GM12878 (cell line): ENCODE measurements at regions not wholly inside any gene's neighbourhood (a gene's known extent, or its start where the extent isn't known, plus 50 kb on each side); places are given as distances from the start of the nearest gene placed in this dataset.

Source experiments
- ATAC-seq: fragments of 200-7000 bp; cut with Tn5 transposase; 3 replicates; pipeline ENCODE4 v1.9.1; 2020; ENCODE audit warnings: mild to moderate bottlenecking, moderate library complexity
- BruUV-seq: library from RNA; stranded (reverse); fragments of 400-500 nt; replicated peaks from 2 replicates; lab custom pipeline; 2021; lab: Mats Ljungman, UMichigan
- CTCF ChIA-PET: fragments of 300-600 bp; sonication (Branson Sonifier 250); formaldehyde crosslinking; extraction: SDS; loops from one replicate; lab custom pipeline; 2021; ENCODE audit warnings: inconsistent platforms; lab: Yijun Ruan, JAX
- POLR2A ChIA-PET: fragments of 350-600 bp; formaldehyde crosslinking; extraction: SDS; loops from one replicate; lab custom pipeline; 2021; ENCODE audit warnings: inconsistent platforms; lab: Charles Lee
- RAD21 ChIA-PET: fragments of 300-600 bp; sonication (Branson Sonifier 250); formaldehyde crosslinking; loops from one replicate; lab custom pipeline; 2023; ENCODE audit warnings: antibody characterized with exemption; ENCODE audit not compliant: unreplicated experiment; lab: Charles Lee
- SMC1A ChIA-PET: fragments of 300-600 bp; sonication (Branson Sonifier 250); formaldehyde crosslinking; loops from one replicate; lab custom pipeline; 2023; ENCODE audit not compliant: unreplicated experiment, uncharacterized antibody; lab: Charles Lee
- DNase-seq: peaks from one replicate; pipeline ENCODE4 v3.0.0-alpha.2; 2011; ENCODE audit warnings: low read depth, low spot score
- FAIRE-seq: peaks from 3 replicates; lab custom pipeline; 2011; peaks lifted over from hg19 to GRCh38; lab: Jason Lieb, UNC
- H2AFZ ChIP-seq: 2 replicates; pipeline ENCODE4 v1.6.0; 2011; ENCODE audit warnings: low read depth, low read length, control low read depth; ENCODE audit not compliant: control insufficient read depth
- H3K27ac ChIP-seq: 2 replicates; pipeline ENCODE4 v1.5.1; 2011; ENCODE audit warnings: control low read depth; ENCODE audit not compliant: control insufficient read depth, insufficient read depth
- H3K27me3 ChIP-seq, 2 experiments: replicated peaks in 1 of 2; 2 replicates each; pipeline versions ENCODE4 v1.6.0 to v1.6.1; 2011; ENCODE audit warnings: low read length in 1 of 2; ENCODE audit not compliant: control insufficient read depth in 2 of 2, insufficient read depth in 2 of 2
- H3K36me3 ChIP-seq, 2 experiments: 2 replicates each; pipeline ENCODE4 v1.5.1; 2011; ENCODE audit warnings: low read length in 1 of 2; ENCODE audit not compliant: control insufficient read depth in 2 of 2, insufficient read depth in 2 of 2
- H3K4me1 ChIP-seq: 2 replicates; pipeline ENCODE4 v1.6.1; 2011; ENCODE audit warnings: mild to moderate bottlenecking, low read length, moderate library complexity, mixed read lengths; ENCODE audit not compliant: control insufficient read depth, insufficient read depth
- H3K4me2 ChIP-seq: 2 replicates; pipeline ENCODE4 v1.6.0; 2011; ENCODE audit warnings: control low read depth; ENCODE audit not compliant: control insufficient read depth, insufficient read depth
- H3K4me3 ChIP-seq: fragments of 200-600 bp; sonication (generic); 2 replicates; pipeline ENCODE4 v1.5.1; 2016
- H3K79me2 ChIP-seq: 2 replicates; pipeline ENCODE4 v1.6.0; 2011; ENCODE audit warnings: low read length; ENCODE audit not compliant: control insufficient read depth, insufficient read depth
- H3K9ac ChIP-seq: 2 replicates; pipeline ENCODE4 v1.8.0; 2011; ENCODE audit warnings: low read length, control low read depth, mixed read lengths; ENCODE audit not compliant: control insufficient read depth, insufficient read depth
- H3K9me3 ChIP-seq: replicated peaks from 3 replicates; pipeline ENCODE4 v1.5.1; 2011; ENCODE audit warnings: mild to moderate bottlenecking, low read length; ENCODE audit not compliant: control insufficient read depth, insufficient read depth
- H4K20me1 ChIP-seq: 2 replicates; pipeline ENCODE4 v1.6.0; 2011; ENCODE audit not compliant: control insufficient read depth, insufficient read depth
- ATF2 ChIP-seq: IDR thresholded peaks from 2 replicates; pipeline ENCODE4 v1.6.1; 2012; ENCODE audit warnings: low read length, inconsistent platforms
- FOS ChIP-seq: IDR thresholded peaks from 3 replicates; pipeline ENCODE4 v1.6.1; 2011; ENCODE audit warnings: borderline replicate concordance; ENCODE audit not compliant: insufficient read length; ENCODE audit errors: extremely low read depth
- HSF1 ChIP-seq: fragments of 150-350 bp; IDR thresholded peaks from 2 replicates; pipeline ENCODE4 v1.6.1; 2014; ENCODE audit warnings: mild to moderate bottlenecking, low read depth, low read length
- LARP7 ChIP-seq: fragments of 450-650 bp; IDR thresholded peaks from 2 replicates; pipeline ENCODE4 v1.6.1; 2017; ENCODE audit warnings: mild to moderate bottlenecking
- NFYA ChIP-seq: IDR thresholded peaks from 2 replicates; pipeline ENCODE4 v1.6.1; 2011; ENCODE audit warnings: low read depth, mild to moderate bottlenecking, low read length, improper control_type of control experiment, borderline replicate concordance
- NR2C2 ChIP-seq: IDR thresholded peaks from 2 replicates; pipeline ENCODE4 v1.6.1; 2011; ENCODE audit warnings: borderline replicate concordance, low read depth; ENCODE audit not compliant: control insufficient read depth, insufficient read length
- PAX5 ChIP-seq: IDR thresholded peaks from 2 replicates; pipeline ENCODE4 v1.6.1; 2011; ENCODE audit warnings: low read depth, low read length, borderline replicate concordance
- PML ChIP-seq: IDR thresholded peaks from 2 replicates; pipeline ENCODE4 v1.6.1; 2012; ENCODE audit warnings: low read length, inconsistent platforms
- RBBP5 ChIP-seq: fragments of 200-600 bp; sonication (generic); conservative IDR thresholded peaks from 2 replicates; pipeline ENCODE4 v1.6.1; 2016
- SMAD5 ChIP-seq: IDR thresholded peaks from 2 replicates; pipeline ENCODE4 v1.6.1; 2016; ENCODE audit warnings: antibody characterized with exemption, low read depth
- SMARCA5 ChIP-seq: fragments of 450-650 bp; IDR thresholded peaks from 2 replicates; pipeline ENCODE4 v1.6.1; 2017; ENCODE audit warnings: mild to moderate bottlenecking
- SMC3 ChIP-seq: IDR thresholded peaks from 2 replicates; pipeline ENCODE4 v1.6.1; 2011; ENCODE audit warnings: low read length, improper control_type of control experiment, borderline replicate concordance
- TCF12 ChIP-seq: IDR thresholded peaks from 2 replicates; pipeline ENCODE4 v1.6.1; 2011; ENCODE audit warnings: low read depth, mild to moderate bottlenecking, low read length
- YBX1 ChIP-seq: fragments of 450-650 bp; IDR thresholded peaks from 2 replicates; pipeline ENCODE4 v1.6.1; 2016; ENCODE audit warnings: antibody characterized with exemption
- WGBS: methylation state at CpG from one replicate; pipeline ENCODE4 v1.1.6; 2016; ENCODE audit warnings: low lambda C conversion rate; ENCODE audit not compliant: insufficient replicate concordance, insufficient coverage; ENCODE audit errors: missing lambda C conversion rate; 5-methylcytosine and 5-hydroxymethylcytosine counted together
- in situ Hi-C: fragments of 300-500 bp; cut with MboI; formaldehyde crosslinking; loops from 9 replicates; pipeline ENCODE4 v1.14.3; 2018; ENCODE audit warnings: mixed read lengths
- intact Hi-C: fragments of 100-400 bp; cut with micrococcal nuclease; formaldehyde crosslinking; loops from one replicate; pipeline ENCODE4 v1.14.2; 2022; ENCODE audit not compliant: unreplicated experiment

- H3K27ac ChIP-seq = no peak overlapping the region
- TF ChIP-seq LARP7 (no peak), NFYA (no peak), SMC3 (no peak), YBX1 (no peak), PAX5 (no peak), FOS (no peak), NR2C2 (no peak)
- in situ Hi-C loops (no loop called here), intact Hi-C loops (no loop called here)
- H3K79me2 ChIP-seq = no peaks in the 10 kb centered on the region
- RAD21 ChIA-PET = no interaction called here
- H3K36me3 ChIP-seq = no peaks in the 10 kb centered on the region
- H3K4me2 ChIP-seq = no peak overlapping the region
- SMC1A ChIA-PET = interaction anchor here (1.1 kb wide), 1 partner anchor 9 kb away, joined by 3 read pairs; no protein-coding TSS in a partner anchor
- H3K4me1 ChIP-seq = no peaks in the 10 kb centered on the region
- no peak overlapping the region for H3K4me3 ChIP-seq
- POLR2A ChIA-PET = no interaction called here
- H2AFZ ChIP-seq = no peak overlapping the region
- no TSS peak for BruUV-seq
- CTCF ChIA-PET = no interaction called here
- DNase-seq (no peak), ATAC-seq (no peak), FAIRE-seq (no peak)
- H3K9me3 ChIP-seq = no peaks in the 10 kb centered on the region
- no peaks in the 10 kb centered on the region for H4K20me1 ChIP-seq
- H3K9ac ChIP-seq = no peak overlapping the region
- WGBS = 42% methylated on average over 12 of the region's 12 CpGs
- H3K27me3 ChIP-seq = no peaks in the 10 kb centered on the region; a peak in 1 of 4 replicates
These were observed 68.9 kb upstream of the PCSK6 start for GRCh38 chr15:101558221-101558941.

GRCh38 chr15:101556273-101556672, 66.8 kb upstream of the PCSK6 start:
- intact Hi-C loops (no loop called here), in situ Hi-C loops (no loop called here)
- BruUV-seq = no TSS peak
- Histone ChIP-seq H4K20me1 (no peaks in the 10 kb centered on the region), H3K79me2 (no peaks in the 10 kb centered on the region), H3K4me1 (no peaks in the 10 kb centered on the region), H3K4me3 (no peak overlapping the region), H3K9me3 (no peaks in the 10 kb centered on the region), H3K9ac (no peak overlapping the region), H3K36me3 (no peaks in the 10 kb centered on the region), H3K27me3 (peaks cover 0 to 1% of the 10 kb centered on the region in 2 experiments; a peak in 1 of 4 replicates), H3K4me2 (no peak overlapping the region), H2AFZ (no peak overlapping the region), H3K27ac (no peak overlapping the region)
- ChIA-PET POLR2A (interaction anchor here (0.5 kb wide), 1 partner anchor 1278 kb away, joined by 4 read pairs; no protein-coding TSS in a partner anchor), SMC1A (no interaction called here), RAD21 (no interaction called here), CTCF (no interaction called here)
- WGBS = 54% methylated on average over 11 of the region's 16 CpGs
- DNase-seq (no peak), FAIRE-seq (no peak), ATAC-seq (no peak)
- TF ChIP-seq PML = no peak
- TF ChIP-seq SMAD5 = no peak
- no peak for TF ChIP-seq HSF1
- no peak for TF ChIP-seq SMC3
- TF ChIP-seq ATF2 = no peak
- TF ChIP-seq SMARCA5 = no peak
- no peak for TF ChIP-seq RBBP5
- TF ChIP-seq TCF12 = no peak
- TF ChIP-seq NFYA = no peak
